Right lobe of liver (tissue), 6 donors: ENCODE measurements at regions not wholly inside any gene's neighbourhood (a gene's known extent, or its start where the extent isn't known, plus 50 kb on each side); places are given as distances from the start of the nearest gene placed in this dataset.

ENCODE experiments used
- ATAC-seq, 4 donors: fragments of 200-7000 bp; cut with Tn5 transposase; one replicate each; pipeline ENCODE4 v1.9.1; 2020; ENCODE audit warnings: mild to moderate bottlenecking in 4 of 4, moderate library complexity in 4 of 4
- DNase-seq, 3 donors: peaks; one replicate each; pipeline ENCODE4 v3.0.0-alpha.2; 2020
- H3K27ac ChIP-seq, 3 donors: fragments of 200-600 bp; one replicate each; pipeline ENCODE4 v1.8.0; 2022
- H3K27me3 ChIP-seq, 2 donors: fragments of 200-600 bp; one replicate each; pipeline ENCODE4 v1.8.0; 2022
- H3K36me3 ChIP-seq, 4 donors: fragments of 200-600 bp; sonication (generic) in 1 of 4; one replicate each; pipeline versions ENCODE4 v1.5.1 to v1.8.0; 2017 to 2022; ENCODE audit warnings: control low read depth in 1 of 4
- H3K4me1 ChIP-seq, 4 donors: fragments of 200-600 bp; sonication (generic) in 1 of 4; one replicate each; pipeline versions ENCODE4 v1.5.1 to v1.8.0; 2017 to 2022; ENCODE audit warnings: control low read depth in 1 of 4
- H3K4me3 ChIP-seq, 3 donors: fragments of 200-600 bp; one replicate each; pipeline ENCODE4 v1.8.0; 2022
- H3K9me3 ChIP-seq, 4 donors: fragments of 200-600 bp; sonication (generic) in 1 of 4; one replicate each; pipeline versions ENCODE4 v1.5.1 to v1.8.0; 2017 to 2022; ENCODE audit warnings: control low read depth in 1 of 4
- CTCF ChIP-seq, 4 donors: fragments of 200-600 bp in 3 of 4; fragments of 450-650 bp in 1 of 4; IDR thresholded peaks; one replicate each; pipeline versions ENCODE4 v1.5.1 to v1.8.0; 2016 to 2022; ENCODE audit warnings: antibody characterized with exemption in 4 of 4, mild to moderate bottlenecking in 2 of 4
- POLR2A ChIP-seq: fragments of 450-650 bp; IDR thresholded peaks from one replicate; pipeline ENCODE4 v1.6.1; 2017; ENCODE audit warnings: antibody characterized with exemption, mild to moderate bottlenecking
- WGBS: methylation state at CpG from one replicate; pipeline ENCODE4 v1.1.6; 2018; ENCODE audit warnings: low coverage, low lambda C conversion rate; ENCODE audit not compliant: insufficient coverage; ENCODE audit errors: missing lambda C conversion rate; 5-methylcytosine and 5-hydroxymethylcytosine counted together
- intact Hi-C, 2 donors: fragments of 100-400 bp; cut with DNase I; formaldehyde crosslinking; loops; one replicate each; pipeline versions ENCODE4 v1.11.2 to v1.14.1; 2022
- donor health status: DM: no; HTN: yes; CAD: no.
- donor health status: DM: no; HTN: no; CAD: no.
- donor health status: DM: no; HTN: no; CAD: no.
- donor health status: DM: no; HTN: yes; CAD: no.
- donor health status: DM: no; HTN: yes; CAD: no.

- no peak for ATAC-seq
- H3K27ac ChIP-seq = no peak overlapping the region
- TF ChIP-seq POLR2A (no peak), CTCF (IDR thresholded peaks at IDR 0.05) (no peak)
- no peaks in the 10 kb centered on the region for H3K9me3 ChIP-seq
- no peak overlapping the region for H3K4me3 ChIP-seq
- intact Hi-C loops = no loop called here
- no peak for DNase-seq
- no peaks in the 10 kb centered on the region for H3K4me1 ChIP-seq
- H3K27me3 ChIP-seq = no peaks in the 10 kb centered on the region
- no peaks in the 10 kb centered on the region for H3K36me3 ChIP-seq
Observed at GRCh38 chr11:112844517-112844916, 116.7 kb upstream of the NCAM1 start.

- no peak for DNase-seq
- H3K36me3 ChIP-seq = no peaks in the 10 kb centered on the region
- no peak for ATAC-seq
- TF ChIP-seq POLR2A = no peak
- TF ChIP-seq CTCF (IDR thresholded peaks at IDR 0.05) = no peak
- H3K4me3 ChIP-seq = no peak overlapping the region
- no peaks in the 10 kb centered on the region for H3K9me3 ChIP-seq
- H3K27ac ChIP-seq = no peak overlapping the region
- 86% methylated on average over 4 of the region's 4 CpGs for WGBS
- intact Hi-C loops = no loop called here
- no peaks in the 10 kb centered on the region for H3K27me3 ChIP-seq
- H3K4me1 ChIP-seq = no peaks in the 10 kb centered on the region
Observed at GRCh38 chr11:112847568-112847967, 113.7 kb upstream of the NCAM1 start.

GRCh38 chr11:112852143-112852866 is 108.9 kb upstream of the NCAM1 start:
- DNase-seq = no peak
- WGBS = 65% methylated on average over 5 of the region's 5 CpGs
- no peaks in the 10 kb centered on the region for H3K36me3 ChIP-seq
- H3K27me3 ChIP-seq = no peaks in the 10 kb centered on the region
- no peak for ATAC-seq
- H3K9me3 ChIP-seq = no peaks in the 10 kb centered on the region
- H3K4me3 ChIP-seq = no peak overlapping the region
- no peak for TF ChIP-seq CTCF (IDR thresholded peaks at IDR 0.05)
- no peak for TF ChIP-seq POLR2A
- H3K4me1 ChIP-seq = no peaks in the 10 kb centered on the region
- intact Hi-C loops = no loop called here
- H3K27ac ChIP-seq = no peak overlapping the region

- ATAC-seq = no peak
- H3K4me3 ChIP-seq = no peak overlapping the region
- 54% methylated on average over 4 of the region's 4 CpGs for WGBS
Observed at GRCh38 chr11:112856133-112856532, 105.1 kb upstream of the NCAM1 start.

More at GRCh38 chr11:112856133-112856532, 105.1 kb upstream of the NCAM1 start:
- intact Hi-C loops = no loop called here
- Histone ChIP-seq H3K27me3 (no peaks in the 10 kb centered on the region), H3K4me1 (no peaks in the 10 kb centered on the region), H3K9me3 (no peaks in the 10 kb centered on the region), H3K27ac (no peak overlapping the region), H3K36me3 (no peaks in the 10 kb centered on the region)
- no peak for DNase-seq
- TF ChIP-seq CTCF (IDR thresholded peaks at IDR 0.05) = no peak
- TF ChIP-seq POLR2A = no peak
